ENCODE measurements at regions not wholly inside any gene's neighbourhood (a gene's known extent, or its start where the extent isn't known, plus 50 kb on each side); places are given as distances from the start of the nearest gene placed in this dataset.

DNA sequence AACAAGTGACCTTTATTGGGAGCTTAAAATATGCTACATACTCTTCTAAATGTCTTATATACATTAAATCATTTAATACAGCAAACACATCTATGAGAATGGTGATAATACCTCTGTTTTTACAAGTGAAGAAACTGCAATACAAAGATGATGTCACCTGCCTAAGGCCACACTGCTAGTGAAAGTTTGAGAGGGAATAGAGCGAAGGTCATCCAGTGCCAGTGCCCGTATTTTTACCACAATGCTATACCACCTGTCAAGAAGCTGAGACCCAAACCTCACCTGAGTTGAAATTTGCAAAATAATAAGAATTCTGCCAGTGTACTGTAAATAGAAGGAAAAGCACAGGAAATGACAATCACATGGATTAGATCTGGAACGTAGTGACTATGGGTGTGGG lies 200.4 kb upstream of the TMPRSS15 start:
- no peak for DNase-seq (ENCODE audit: extremely low read depth in 1 of 4, low spot score in 3 of 4)
- WGBS (ENCODE audit: insufficient coverage, low coverage, missing lambda C conversion rate): 19% methylated on average over 3 of the region's 3 CpGs
- Histone ChIP-seq H3K4me1 (replicated peaks in 1 of 2; ENCODE audit: control insufficient read depth in 2 of 2, insufficient read depth in 2 of 2, low read length in 2 of 2) (no peaks in the 10 kb centered on the region), H3K36me3 (ENCODE audit: control insufficient read depth, insufficient read depth, low read length) (no peaks in the 10 kb centered on the region), H2AFZ (ENCODE audit: low read depth, low read length) (no peak overlapping the region), H3K4me3 (no peak overlapping the region), H3K9me1 (ENCODE audit: control insufficient read depth, insufficient read depth, low read length) (no peaks in the 10 kb centered on the region), H3K9me3 (replicated peaks; ENCODE audit: control insufficient read depth, insufficient read depth, low read depth, low read length) (no peaks in the 10 kb centered on the region), H3K79me2 (ENCODE audit: control insufficient read depth, insufficient read depth, low read length) (no peaks in the 10 kb centered on the region), H4K20me1 (replicated peaks; ENCODE audit: control insufficient read depth, insufficient read depth, low read length) (no peaks in the 10 kb centered on the region), H3K27me3 (ENCODE audit: control insufficient read depth in 2 of 2, insufficient read depth in 2 of 2, low read length in 2 of 2) (no peaks in the 10 kb centered on the region), H3K27ac (ENCODE audit: extremely low read depth, low read depth, low read length) (no peak overlapping the region), H3K4me2 (ENCODE audit: insufficient read depth, low read length) (no peak overlapping the region), H3K9ac (ENCODE audit: insufficient read depth in 1 of 2, low read depth in 2 of 2, low read length in 2 of 2) (no peak overlapping the region)
- ChIA-PET CTCF (ENCODE audit: low intra/inter-chr PET ratio) (no interaction called here), POLR2A (interaction anchor here (0.7 kb wide), 1 partner anchor 464 kb away, joined by 4 read pairs; no protein-coding TSS in a partner anchor)
- FAIRE-seq: no peak
- intact Hi-C loops (cut with micrococcal nuclease): no loop called here
- no TSS peak for BruUV-seq (replicated peaks)
- no peak for TF ChIP-seq SLC30A9 (CRISPR knock-in tag; IDR thresholded peaks at IDR 0.05)
- TF ChIP-seq, protein P1, sequence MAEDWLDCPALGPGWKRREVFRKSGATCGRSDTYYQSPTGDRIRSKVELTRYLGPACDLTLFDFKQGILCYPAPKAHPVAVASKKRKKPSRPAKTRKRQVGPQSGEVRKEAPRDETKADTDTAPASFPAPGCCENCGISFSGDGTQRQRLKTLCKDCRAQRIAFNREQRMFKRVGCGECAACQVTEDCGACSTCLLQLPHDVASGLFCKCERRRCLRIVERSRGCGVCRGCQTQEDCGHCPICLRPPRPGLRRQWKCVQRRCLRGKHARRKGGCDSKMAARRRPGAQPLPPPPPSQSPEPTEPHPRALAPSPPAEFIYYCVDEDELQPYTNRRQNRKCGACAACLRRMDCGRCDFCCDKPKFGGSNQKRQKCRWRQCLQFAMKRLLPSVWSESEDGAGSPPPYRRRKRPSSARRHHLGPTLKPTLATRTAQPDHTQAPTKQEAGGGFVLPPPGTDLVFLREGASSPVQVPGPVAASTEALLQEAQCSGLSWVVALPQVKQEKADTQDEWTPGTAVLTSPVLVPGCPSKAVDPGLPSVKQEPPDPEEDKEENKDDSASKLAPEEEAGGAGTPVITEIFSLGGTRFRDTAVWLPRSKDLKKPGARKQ (CRISPR knock-in tag; IDR thresholded peaks at IDR 0.05): no peak
- no peak for TF ChIP-seq RNF219 (CRISPR knock-in tag; IDR thresholded peaks at IDR 0.05)
- no peak for TF ChIP-seq ZNF263 (CRISPR knock-in tag; IDR thresholded peaks at IDR 0.05; ENCODE audit: borderline replicate concordance)
- TF ChIP-seq DEAF1 (CRISPR knock-in tag; IDR thresholded peaks at IDR 0.05): no peak
- no peak for TF ChIP-seq HNRNPH1 (optimal IDR thresholded peaks at IDR 0.05; ENCODE audit: low read depth, low read length)
- TF ChIP-seq ZNF232 (CRISPR knock-in tag; IDR thresholded peaks at IDR 0.05): no peak
- TF ChIP-seq UBTF (IDR thresholded peaks at IDR 0.05; ENCODE audit: borderline replicate concordance in 1 of 2, low read depth in 2 of 2, low read length in 2 of 2): no peak
- no peak for TF ChIP-seq HDAC3 (IDR thresholded peaks at IDR 0.05; ENCODE audit: borderline replicate concordance, partially characterized antibody)
- no peak for TF ChIP-seq ZBTB2 (IDR thresholded peaks at IDR 0.05)
- TF ChIP-seq TFAP4 (CRISPR knock-in tag; IDR thresholded peaks at IDR 0.05; ENCODE audit: borderline replicate concordance): no peak
- no peak for ATAC-seq
- in situ Hi-C loops (cut with MboI): no loop called here

Data from K562 (cell line).